Keratinocyte (primary cell): ENCODE measurements at regions not wholly inside any gene's neighbourhood (a gene's known extent, or its start where the extent isn't known, plus 50 kb on each side); places are given as distances from the start of the nearest gene placed in this dataset.

ENCODE experiments used
- CTCF ChIP-seq, 3 experiments: IDR thresholded peaks in 1 of 3; conservative IDR thresholded peaks in 1 of 3; optimal IDR thresholded peaks in 1 of 3; 2 replicates in 2 of 3; 3 replicates in 1 of 3; pipeline versions ENCODE3 to v1.5.1; 2011; ENCODE audit warnings: low read length in 3 of 3, mild to moderate bottlenecking in 3 of 3, moderate library complexity in 2 of 3, control low read depth in 1 of 3, inconsistent platforms in 1 of 3; ENCODE audit not compliant: insufficient read depth in 2 of 3; ENCODE audit errors: extremely low read depth in 1 of 3
- EZH2 ChIP-seq: IDR thresholded peaks from one replicate; pipeline ENCODE4 v1.6.1; 2012; ENCODE audit warnings: inconsistent platforms, mild to moderate bottlenecking, low read length, moderate library complexity

GRCh38 chr6:23823421-23823820, 302.6 kb upstream of the NRSN1 start:
- TF ChIP-seq EZH2 (no peak), CTCF (optimal IDR thresholded peaks at IDR 0.05 in 1 of 3, IDR thresholded peaks at IDR 0.05 in 1 of 3, conservative IDR thresholded peaks at IDR 0.05 in 1 of 3; ENCODE audit: extremely low read depth in 1 of 3, insufficient read depth in 2 of 3, low read length in 3 of 3) (no peak)
